ENCODE measurements at regions not wholly inside any gene's neighbourhood (a gene's known extent, or its start where the extent isn't known, plus 50 kb on each side); places are given as distances from the start of the nearest gene placed in this dataset.

DNA sequence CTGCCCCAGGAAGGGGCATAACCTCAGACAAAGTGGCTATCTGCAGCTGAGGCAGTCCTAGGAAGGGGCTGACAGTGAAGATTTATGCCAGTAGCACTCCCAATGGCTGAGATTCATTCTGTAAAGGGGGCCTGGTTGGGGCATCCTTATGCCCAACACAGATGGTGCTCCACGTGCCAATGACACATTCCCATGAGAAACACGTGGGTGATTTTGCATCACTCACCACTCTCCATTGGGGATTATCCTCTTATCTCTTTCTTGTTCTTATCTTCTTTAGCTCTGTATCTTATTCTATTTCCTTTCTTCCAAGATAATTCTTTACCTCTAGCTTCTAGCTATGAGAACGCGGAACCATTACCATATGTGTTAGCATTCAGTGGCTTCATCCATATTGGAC lies 194.0 kb upstream of the TUT7 start:
- Histone ChIP-seq H3K36me3 (ENCODE audit: low read depth) (no peaks in the 10 kb centered on the region), H3K4me1 (ENCODE audit: low read depth) (no peaks in the 10 kb centered on the region), H3K9me3 (no peaks in the 10 kb centered on the region), H3K4me3 (no peak overlapping the region)
- no peak for DNase-seq
- no peak for ATAC-seq
- intact Hi-C loops (cut with DNase I, micrococcal nuclease) = no loop called here
- TF ChIP-seq CTCF (IDR thresholded peaks at IDR 0.05) = no peak

GRCh38 chr9:86547571-86547970 lies 193.4 kb upstream of the TUT7 start:
- H3K4me1 ChIP-seq (ENCODE audit: low read depth) = no peaks in the 10 kb centered on the region
- intact Hi-C loops (cut with DNase I, micrococcal nuclease) = no loop called here
- no peaks in the 10 kb centered on the region for H3K9me3 ChIP-seq
- H3K36me3 ChIP-seq (ENCODE audit: low read depth) = no peaks in the 10 kb centered on the region
- ATAC-seq (no peak), DNase-seq (no peak)
- H3K4me3 ChIP-seq = no peak overlapping the region
- no peak for TF ChIP-seq CTCF (IDR thresholded peaks at IDR 0.05)

DNA sequence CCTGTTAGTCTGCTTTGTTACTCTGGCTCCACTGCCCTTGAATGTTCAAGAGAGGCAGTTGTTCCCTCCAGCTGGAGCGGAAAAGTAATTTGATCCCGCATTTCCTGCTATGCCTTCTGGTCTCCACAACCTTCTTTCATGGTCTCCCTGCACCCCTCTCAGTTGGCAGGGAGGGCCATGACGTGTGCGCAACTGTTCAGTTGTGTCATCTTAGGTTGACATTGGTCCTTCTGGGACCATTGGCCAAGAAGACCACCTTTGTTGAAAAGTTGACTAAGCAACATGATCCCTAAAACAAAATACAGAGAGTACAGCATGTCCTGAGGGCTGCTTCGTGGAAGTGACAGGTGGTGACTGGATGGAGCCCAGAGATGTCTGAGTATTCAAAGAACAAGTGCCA lies 192.5 kb upstream of the TUT7 start:
- ATAC-seq (no peak), DNase-seq (no peak)
- H3K36me3 ChIP-seq (ENCODE audit: low read depth) = no peaks in the 10 kb centered on the region
- intact Hi-C loops (cut with DNase I, micrococcal nuclease) = no loop called here
- TF ChIP-seq CTCF (IDR thresholded peaks at IDR 0.05) = no peak
- H3K4me1 ChIP-seq (ENCODE audit: low read depth) = no peaks in the 10 kb centered on the region
- H3K4me3 ChIP-seq = no peak overlapping the region
- no peaks in the 10 kb centered on the region for H3K9me3 ChIP-seq

DNA sequence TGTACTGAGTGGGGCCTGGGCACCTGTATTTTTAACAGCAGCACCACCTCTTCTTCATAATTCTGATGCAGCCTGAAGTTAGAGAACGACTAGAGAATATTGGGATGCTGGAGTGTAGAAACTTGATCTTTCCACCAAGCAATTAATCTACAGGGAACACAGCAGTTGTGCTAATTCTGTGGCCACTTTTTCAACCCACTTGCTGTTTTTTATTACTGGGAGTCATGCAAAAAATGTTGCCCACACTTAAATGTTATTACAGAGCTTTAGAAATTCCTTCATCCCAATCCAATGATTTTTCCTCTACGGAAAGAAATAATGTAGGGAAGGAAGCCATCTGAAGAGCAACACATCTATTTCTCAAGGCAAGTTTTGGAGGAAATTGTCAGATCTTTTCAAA lies 190.9 kb upstream of the TUT7 start:
- Histone ChIP-seq H3K4me1 (ENCODE audit: low read depth) (no peaks in the 10 kb centered on the region), H3K4me3 (no peak overlapping the region), H3K9me3 (no peaks in the 10 kb centered on the region), H3K36me3 (ENCODE audit: low read depth) (no peaks in the 10 kb centered on the region)
- DNase-seq = no peak
- TF ChIP-seq CTCF (IDR thresholded peaks at IDR 0.05) = no peak
- no peak for ATAC-seq
- intact Hi-C loops (cut with DNase I, micrococcal nuclease) = no loop called here

DNA sequence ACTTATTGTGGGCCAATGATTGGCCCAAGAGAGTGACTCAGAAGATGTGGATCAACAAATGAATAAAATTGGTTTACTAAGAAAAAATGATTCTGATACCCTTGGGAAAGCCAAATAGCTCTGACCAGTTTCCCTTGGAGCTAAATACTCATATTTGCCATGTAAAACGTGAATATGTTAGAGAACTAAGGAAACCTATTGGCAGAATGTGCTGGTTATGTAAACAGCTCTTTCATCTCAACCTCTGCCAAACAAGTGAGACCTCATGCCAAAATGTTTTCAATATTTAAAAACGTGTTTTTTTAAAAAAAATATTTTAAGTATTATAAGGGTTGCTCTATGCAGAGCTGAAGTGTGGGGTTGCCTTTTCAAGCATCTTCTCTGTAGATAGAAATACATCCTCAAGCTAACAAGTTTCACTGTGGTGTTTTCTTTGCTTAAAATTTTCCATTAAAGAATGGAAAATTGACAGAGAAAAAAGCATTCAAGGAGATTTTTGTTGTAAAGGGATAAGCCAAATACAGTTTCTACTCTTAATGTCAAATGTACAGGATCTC lies 186.9 kb upstream of the TUT7 start:
- DNase-seq (no peak), ATAC-seq (no peak)
- Histone ChIP-seq H3K36me3 (ENCODE audit: low read depth) (no peaks in the 10 kb centered on the region), H3K4me3 (no peak overlapping the region), H3K4me1 (ENCODE audit: low read depth) (no peaks in the 10 kb centered on the region), H3K9me3 (no peaks in the 10 kb centered on the region)
- no peak for TF ChIP-seq CTCF (IDR thresholded peaks at IDR 0.05)
- intact Hi-C loops (cut with DNase I, micrococcal nuclease) = no loop called here

- ATAC-seq = no peak
- H3K36me3 ChIP-seq (ENCODE audit: low read depth) = no peaks in the 10 kb centered on the region
- intact Hi-C loops (cut with DNase I, micrococcal nuclease) = no loop called here
- no peak overlapping the region for H3K4me3 ChIP-seq
- H3K9me3 ChIP-seq = no peaks in the 10 kb centered on the region
- DNase-seq = no peak
- no peaks in the 10 kb centered on the region for H3K4me1 ChIP-seq (ENCODE audit: low read depth)
- no peak for TF ChIP-seq CTCF (IDR thresholded peaks at IDR 0.05)
Measured at GRCh38 chr9:86535406-86535915, 181.3 kb upstream of the TUT7 start.
